Pancreas (tissue), 10 donors: ENCODE measurements at regions not wholly inside any gene's neighbourhood (a gene's known extent, or its start where the extent isn't known, plus 50 kb on each side); places are given as distances from the start of the nearest gene placed in this dataset.

Source experiments
- ATAC-seq, 4 donors: fragments of 200-7000 bp; cut with Tn5 transposase; one replicate each; pipeline versions ENCODE4 v1.8.0 to v1.9.1; 2020; ENCODE audit warnings: mild to moderate bottlenecking in 4 of 4, moderate library complexity in 4 of 4
- DNase-seq, 6 donors: peaks; one replicate each; pipeline ENCODE4 v3.0.0-alpha.2; 2020
- FAIRE-seq: peaks from 2 replicates; lab custom pipeline; 2012; peaks lifted over from hg19 to GRCh38; lab: Jason Lieb, UNC
- H3K27ac ChIP-seq, 4 donors: fragments of 200-600 bp; sonication (generic); 1 replicate in 3 of 4; 2 replicates in 1 of 4; pipeline versions ENCODE4 v1.5.0 to v1.8.0; 2020
- H3K27me3 ChIP-seq, 4 donors: fragments of 200-600 bp; one replicate each; pipeline ENCODE4 v1.8.0; 2021
- H3K36me3 ChIP-seq, 3 donors: fragments of 200-600 bp; sonication (generic) in 1 of 3; one replicate each; pipeline versions ENCODE4 v1.5.0 to v1.8.0; 2020 to 2021
- H3K4me1 ChIP-seq, 3 donors: fragments of 200-600 bp; one replicate each; pipeline ENCODE4 v1.8.0; 2021
- H3K4me3 ChIP-seq, 4 donors: fragments of 200-600 bp; sonication (generic) in 2 of 4; one replicate each; pipeline versions ENCODE4 v1.5.0 to v1.8.0; 2020 to 2021
- H3K9me3 ChIP-seq, 4 donors: fragments of 200-600 bp; one replicate each; pipeline ENCODE4 v1.8.0; 2021
- CTCF ChIP-seq, 4 donors: fragments of 200-600 bp; sonication (generic) in 3 of 4; IDR thresholded peaks; one replicate each; pipeline versions ENCODE4 v1.5.0 to v1.8.0; 2021; ENCODE audit warnings: antibody characterized with exemption in 4 of 4
- WGBS, 2 donors: extraction: QIAGEN DNeasy Blood & Tissue Kit; methylation state at CpG; one replicate each; pipeline ENCODE4 v1.1.7; 2013; 5-methylcytosine and 5-hydroxymethylcytosine counted together
- intact Hi-C, 3 donors: fragments of 100-400 bp; cut with DNase I; formaldehyde crosslinking; loops; one replicate each; pipeline versions ENCODE4 v1.11.1 to v1.14.2; 2022
- donor health status: healthy with polysubstance abuse.
- donor health status: DM: no; HTN: no; CAD: no; lungs with moderate emphysema.
- donor health status: DM: no; HTN: no; CAD: no.
- donor health status: control.
- donor health status: control.
- donor health status: Bipolar disorder and iron deficiency.
- donor health status: DM: yes; HTN: yes; CAD: no.
- donor health status: DM: no; HTN: no; CAD: no.
- donor health status: DM: no; HTN: no; CAD: no.
- donor health status: DM: yes; HTN: yes; CAD: no.

GRCh38 chr1:70840260-70840953 is 207.2 kb downstream of the PTGER3 start:
- Histone ChIP-seq H3K36me3 (no peaks in the 10 kb centered on the region), H3K27me3 (no peaks in the 10 kb centered on the region), H3K9me3 (no peaks in the 10 kb centered on the region), H3K4me3 (no peak overlapping the region), H3K4me1 (no peaks in the 10 kb centered on the region), H3K27ac (no peak overlapping the region)
- 58 to 60% methylated on average over 3 of the region's 3 CpGs for WGBS, 2 donors
- peak in 1 of 4 donors; percentile 22 for ATAC-seq
- intact Hi-C loops = no loop called here
- FAIRE-seq = no peak
- DNase-seq = no peak
- no peak for TF ChIP-seq CTCF (IDR thresholded peaks at IDR 0.05)

GRCh38 chr1:70842562-70842961 is 205.1 kb downstream of the PTGER3 start:
- no peaks in the 10 kb centered on the region for H3K9me3 ChIP-seq
- no peak overlapping the region for H3K4me3 ChIP-seq
- no peaks in the 10 kb centered on the region for H3K36me3 ChIP-seq
- no peak for ATAC-seq
- no peak for DNase-seq
- no peaks in the 10 kb centered on the region for H3K27me3 ChIP-seq
- intact Hi-C loops = no loop called here
- no peak for TF ChIP-seq CTCF (IDR thresholded peaks at IDR 0.05)
- no peaks in the 10 kb centered on the region for H3K4me1 ChIP-seq
- no peak overlapping the region for H3K27ac ChIP-seq
- FAIRE-seq = no peak
- 55 to 60% methylated on average over 1 of the region's 1 CpG for whole genome bisulfite sequencing, 2 donors

- intact Hi-C loops = no loop called here
- no peak for FAIRE-seq
Observed at GRCh38 chr1:70843452-70843851, 204.2 kb downstream of the PTGER3 start.

GRCh38 chr1:70847013-70847412 is 200.6 kb downstream of the PTGER3 start:
- Histone ChIP-seq H3K4me1 (no peaks in the 10 kb centered on the region), H3K27me3 (no peaks in the 10 kb centered on the region), H3K36me3 (no peaks in the 10 kb centered on the region), H3K4me3 (no peak overlapping the region), H3K9me3 (no peaks in the 10 kb centered on the region), H3K27ac (no peak overlapping the region)
- ATAC-seq = no peak
- FAIRE-seq = no peak
- DNase-seq = no peak
- TF ChIP-seq CTCF (IDR thresholded peaks at IDR 0.05) = no peak
- intact Hi-C loops = no loop called here

More at GRCh38 chr1:70843452-70843851, 204.2 kb downstream of the PTGER3 start:
- WGBS, 2 donors = 76 to 85% methylated on average over 1 of the region's 1 CpG
- DNase-seq (no peak), ATAC-seq (no peak)
- no peak overlapping the region for H3K27ac ChIP-seq
- H3K4me3 ChIP-seq = no peak overlapping the region
- H3K9me3 ChIP-seq = no peaks in the 10 kb centered on the region
- no peaks in the 10 kb centered on the region for H3K4me1 ChIP-seq
- TF ChIP-seq CTCF (IDR thresholded peaks at IDR 0.05) = no peak
- no peaks in the 10 kb centered on the region for H3K27me3 ChIP-seq
- no peaks in the 10 kb centered on the region for H3K36me3 ChIP-seq

- Histone ChIP-seq H3K36me3 (no peaks in the 10 kb centered on the region), H3K4me3 (no peak overlapping the region), H3K9me3 (no peaks in the 10 kb centered on the region), H3K27me3 (no peaks in the 10 kb centered on the region), H3K27ac (no peak overlapping the region), H3K4me1 (no peaks in the 10 kb centered on the region)
- intact Hi-C loops = no loop called here
- ATAC-seq (no peak), FAIRE-seq (no peak), DNase-seq (no peak)
- 69 to 73% methylated on average over 5 of the region's 5 CpGs for WGBS, 2 donors
- no peak for TF ChIP-seq CTCF (IDR thresholded peaks at IDR 0.05)
Observed at GRCh38 chr1:70855203-70855602, 192.4 kb downstream of the PTGER3 start.
